ENCODE measurements at regions not wholly inside any gene's neighbourhood (a gene's known extent, or its start where the extent isn't known, plus 50 kb on each side); places are given as distances from the start of the nearest gene placed in this dataset.

DNA sequence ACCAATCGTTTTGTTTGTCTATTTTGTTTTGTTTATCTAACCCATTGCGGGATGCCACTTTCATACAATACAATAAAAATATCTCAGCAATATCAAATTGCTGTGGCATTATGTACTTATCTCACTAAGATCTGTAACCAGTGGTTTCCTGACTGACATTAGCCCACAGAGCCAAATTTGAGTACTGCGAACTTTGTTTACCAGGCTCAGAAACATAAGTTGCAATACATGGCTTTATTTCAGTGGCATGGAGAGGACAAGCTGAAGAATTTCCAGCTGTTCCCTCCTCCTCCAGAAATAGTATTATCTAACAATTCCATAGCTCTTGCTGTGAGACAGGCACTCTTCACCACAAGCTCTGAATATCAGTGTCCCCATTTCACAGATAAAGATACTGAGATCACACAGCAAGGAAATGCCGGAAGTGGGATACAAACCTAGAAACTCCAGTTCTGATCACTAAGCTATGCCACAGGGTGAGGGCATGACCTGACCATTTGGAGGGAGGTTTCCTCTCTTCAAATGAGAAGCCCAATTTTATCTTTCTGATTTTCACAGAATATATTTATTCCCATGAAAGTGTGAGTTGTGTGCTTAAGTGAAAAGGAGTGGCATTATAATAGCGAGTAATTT lies 469.9 kb upstream of the CBLB start:
- Histone ChIP-seq H3K27ac (no peak overlapping the region), H3K36me3 (no peaks in the 10 kb centered on the region), H3K4me3 (replicated peaks in 1 of 3) (no peak overlapping the region), H3K4me1 (no peaks in the 10 kb centered on the region), H3K9me3 (no peaks in the 10 kb centered on the region), H3K27me3 (no peaks in the 10 kb centered on the region)
- TF ChIP-seq POLR2A (IDR thresholded peaks at IDR 0.05), result no peak
- TF ChIP-seq, protein P1, sequence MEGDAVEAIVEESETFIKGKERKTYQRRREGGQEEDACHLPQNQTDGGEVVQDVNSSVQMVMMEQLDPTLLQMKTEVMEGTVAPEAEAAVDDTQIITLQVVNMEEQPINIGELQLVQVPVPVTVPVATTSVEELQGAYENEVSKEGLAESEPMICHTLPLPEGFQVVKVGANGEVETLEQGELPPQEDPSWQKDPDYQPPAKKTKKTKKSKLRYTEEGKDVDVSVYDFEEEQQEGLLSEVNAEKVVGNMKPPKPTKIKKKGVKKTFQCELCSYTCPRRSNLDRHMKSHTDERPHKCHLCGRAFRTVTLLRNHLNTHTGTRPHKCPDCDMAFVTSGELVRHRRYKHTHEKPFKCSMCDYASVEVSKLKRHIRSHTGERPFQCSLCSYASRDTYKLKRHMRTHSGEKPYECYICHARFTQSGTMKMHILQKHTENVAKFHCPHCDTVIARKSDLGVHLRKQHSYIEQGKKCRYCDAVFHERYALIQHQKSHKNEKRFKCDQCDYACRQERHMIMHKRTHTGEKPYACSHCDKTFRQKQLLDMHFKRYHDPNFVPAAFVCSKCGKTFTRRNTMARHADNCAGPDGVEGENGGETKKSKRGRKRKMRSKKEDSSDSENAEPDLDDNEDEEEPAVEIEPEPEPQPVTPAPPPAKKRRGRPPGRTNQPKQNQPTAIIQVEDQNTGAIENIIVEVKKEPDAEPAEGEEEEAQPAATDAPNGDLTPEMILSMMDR (IDR thresholded peaks at IDR 0.05), result no peak
- no peak for DNase-seq
- 90% methylated on average over 5 of the region's 5 CpGs for WGBS, 2 donors
- intact Hi-C loops (cut with DNase I), result no loop called here

DNA sequence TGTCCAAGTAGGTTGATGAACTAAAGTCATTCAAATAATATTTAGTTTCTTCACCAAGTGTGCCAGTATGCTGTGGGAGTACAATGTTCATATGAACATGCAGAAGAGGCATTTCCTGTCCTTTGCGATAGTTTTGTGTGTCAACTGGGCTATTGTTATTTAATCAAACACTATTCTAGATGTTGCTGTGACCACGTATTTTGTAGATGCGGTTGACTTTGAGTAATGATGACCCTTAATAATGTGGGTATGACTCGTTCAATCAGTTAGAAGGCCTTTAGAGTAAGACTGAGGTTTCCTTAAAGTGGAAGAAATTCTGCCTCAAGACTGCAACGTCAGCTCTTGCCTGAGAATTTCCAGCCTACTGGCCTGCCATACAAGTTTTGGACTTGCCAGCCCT lies 470.7 kb upstream of the CBLB start:
- Histone ChIP-seq H3K36me3 (no peaks in the 10 kb centered on the region), H3K4me3 (replicated peaks in 1 of 3) (no peak overlapping the region), H3K27ac (no peak overlapping the region), H3K9me3 (no peaks in the 10 kb centered on the region), H3K4me1 (no peaks in the 10 kb centered on the region), H3K27me3 (no peaks in the 10 kb centered on the region)
- intact Hi-C loops (cut with DNase I), result no loop called here
- no peak for DNase-seq
- no peak for TF ChIP-seq POLR2A (IDR thresholded peaks at IDR 0.05)
- TF ChIP-seq, protein P1 (IDR thresholded peaks at IDR 0.05), result no peak
- 88 to 92% methylated on average over 5 of the region's 5 CpGs for WGBS, 2 donors

DNA sequence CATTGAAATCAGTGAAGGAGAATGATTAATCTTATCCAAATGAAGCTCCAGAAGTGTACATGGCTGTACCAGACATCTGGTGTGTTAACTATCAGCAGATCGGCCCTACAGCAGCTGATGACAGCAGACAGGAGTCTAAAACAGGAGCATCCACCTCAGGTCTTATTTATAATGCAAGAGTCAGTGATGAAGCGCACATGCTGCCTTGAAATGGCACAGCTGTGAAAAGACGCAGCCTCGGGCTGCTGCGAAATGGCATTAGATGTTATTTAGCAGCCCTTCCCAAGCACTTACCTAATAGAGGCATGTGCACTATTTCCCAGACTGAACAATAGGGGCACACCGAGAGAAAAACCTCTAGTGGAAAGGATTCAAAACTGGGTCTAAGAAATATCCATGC lies 472.3 kb upstream of the CBLB start:
- 77 to 78% methylated on average over 6 of the region's 6 CpGs for WGBS, 2 donors
- no peaks in the 10 kb centered on the region for H3K9me3 ChIP-seq
- no peak for TF ChIP-seq POLR2A (IDR thresholded peaks at IDR 0.05)
- TF ChIP-seq, protein P1 (IDR thresholded peaks at IDR 0.05), result no peak
- H3K36me3 ChIP-seq, result no peaks in the 10 kb centered on the region
- H3K4me3 ChIP-seq (replicated peaks in 1 of 3), result no peak overlapping the region
- H3K27ac ChIP-seq, result no peak overlapping the region
- H3K4me1 ChIP-seq, result no peaks in the 10 kb centered on the region
- DNase-seq, result no peak
- intact Hi-C loops (cut with DNase I), result no loop called here
- no peaks in the 10 kb centered on the region for H3K27me3 ChIP-seq

DNA sequence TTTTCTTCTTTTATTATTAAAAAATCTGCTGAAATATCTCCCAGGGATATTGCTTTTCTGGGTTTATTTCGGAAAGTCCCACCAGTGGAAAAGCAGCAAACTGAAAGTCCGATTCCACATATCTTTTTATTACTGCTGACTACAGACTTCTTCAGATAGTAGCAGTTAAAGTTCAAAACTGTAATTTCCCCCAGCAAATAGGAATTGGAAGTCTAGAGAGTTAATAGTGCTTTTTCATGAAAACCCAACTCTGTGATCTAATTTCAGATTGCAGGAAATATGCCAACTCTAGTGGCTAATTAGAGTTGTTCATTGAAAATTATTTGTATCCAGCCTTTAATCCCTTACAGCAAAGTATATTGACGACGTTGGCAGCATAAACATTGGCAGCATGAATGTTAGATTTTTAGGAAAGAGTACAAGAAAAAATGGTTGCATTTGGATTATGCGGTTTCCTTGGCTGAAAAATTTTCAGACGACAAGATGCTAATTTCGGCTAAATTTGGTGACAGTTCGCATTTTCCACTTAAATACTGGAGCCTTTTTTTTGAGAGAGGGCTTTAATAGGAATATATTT lies 472.9 kb upstream of the CBLB start:
- 87 to 89% methylated on average over 8 of the region's 8 CpGs for WGBS, 2 donors
- no peak for DNase-seq
- no peak overlapping the region for H3K27ac ChIP-seq
- H3K4me1 ChIP-seq, result no peaks in the 10 kb centered on the region
- H3K27me3 ChIP-seq, result no peaks in the 10 kb centered on the region
- intact Hi-C loops (cut with DNase I), result no loop called here
- TF ChIP-seq POLR2A (IDR thresholded peaks at IDR 0.05), result no peak
- TF ChIP-seq, protein P1 (IDR thresholded peaks at IDR 0.05), result no peak
- H3K9me3 ChIP-seq, result no peaks in the 10 kb centered on the region
- H3K4me3 ChIP-seq (replicated peaks in 1 of 3), result no peak overlapping the region
- no peaks in the 10 kb centered on the region for H3K36me3 ChIP-seq

DNA sequence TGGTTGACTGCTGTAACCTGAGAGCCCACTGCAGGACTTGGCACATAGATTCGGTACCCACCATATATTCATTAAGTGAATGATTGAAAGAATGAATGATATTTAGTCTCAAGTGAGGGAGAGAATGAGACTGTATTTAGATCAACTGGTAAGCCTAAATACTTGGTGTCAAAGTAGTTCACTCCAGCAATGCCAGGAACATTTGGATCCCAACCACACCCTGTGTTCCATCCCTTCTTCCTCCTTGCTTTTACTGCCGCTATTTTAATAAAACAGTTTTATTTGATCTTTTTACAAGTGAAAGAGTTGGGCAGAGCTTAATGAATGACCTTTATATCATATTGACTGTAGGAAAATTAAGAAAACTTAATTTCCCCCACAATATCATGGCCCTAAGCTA lies 473.6 kb upstream of the CBLB start:
- H3K4me3 ChIP-seq (replicated peaks in 1 of 3), result no peak overlapping the region
- no peak overlapping the region for H3K27ac ChIP-seq
- H3K27me3 ChIP-seq, result no peaks in the 10 kb centered on the region
- WGBS, 2 donors, result 90 to 97% methylated on average over 2 of the region's 2 CpGs
- TF ChIP-seq POLR2A (IDR thresholded peaks at IDR 0.05), result no peak
- TF ChIP-seq, protein P1 (IDR thresholded peaks at IDR 0.05), result no peak
- no peaks in the 10 kb centered on the region for H3K9me3 ChIP-seq
- no peak for DNase-seq
- no peaks in the 10 kb centered on the region for H3K36me3 ChIP-seq
- no peaks in the 10 kb centered on the region for H3K4me1 ChIP-seq
- intact Hi-C loops (cut with DNase I), result no loop called here
